ENCODE measurements at regions not wholly inside any gene's neighbourhood (a gene's known extent, or its start where the extent isn't known, plus 50 kb on each side); places are given as distances from the start of the nearest gene placed in this dataset.

- Histone ChIP-seq H3K27ac (no peak overlapping the region), H3K4me1 (replicated peaks in 1 of 2) (peaks cover 14 to 18% of the 10 kb centered on the region in 2 donors), H3K4me3 (no peak overlapping the region)
- 10 to 52% (median 21%) methylated on average over 1 to 8 of the region's 8 CpGs; no CpG with 5 or more reads in 2 of the 10 experiments for WGBS, 10 experiments
- ATAC-seq (replicated peaks in 6 of 8) = no peak
- in situ Hi-C loops (cut with MboI; ENCODE audit: low pct_unique_long_range_greater_than_20kb in 2 of 9, low sequenced_read_pairs in 9 of 9, unreplicated experiment in 9 of 9) = no loop called here
These were observed 171.3 kb downstream of the TMEM18 start for GRCh38 chr2:505941-506340.

- Histone ChIP-seq H3K4me3 (no peak overlapping the region), H3K4me1 (replicated peaks in 1 of 2) (peaks cover 14 to 18% of the 10 kb centered on the region in 2 donors), H3K27ac (no peak overlapping the region)
- in situ Hi-C loops (cut with MboI; ENCODE audit: low pct_unique_long_range_greater_than_20kb in 2 of 9, low sequenced_read_pairs in 9 of 9, unreplicated experiment in 9 of 9) = no loop called here
- 83 to 100% (median 98%) methylated on average over 1 to 15 of the region's 41 CpGs; no CpG with 5 or more reads in 2 of the 10 experiments for WGBS, 10 experiments
- no peak for ATAC-seq (replicated peaks in 6 of 8)
These were observed 173.8 kb downstream of the TMEM18 start for GRCh38 chr2:503288-503999.

- in situ Hi-C loops (cut with MboI; ENCODE audit: low pct_unique_long_range_greater_than_20kb in 2 of 9, low sequenced_read_pairs in 9 of 9, unreplicated experiment in 9 of 9) = no loop called here
- Histone ChIP-seq H3K27ac (no peak overlapping the region), H3K4me1 (replicated peaks in 1 of 2) (peaks cover 14 to 18% of the 10 kb centered on the region in 2 donors), H3K4me3 (no peak overlapping the region)
- no peak for ATAC-seq (replicated peaks in 6 of 8)
- WGBS, 10 experiments = 0 to 98% (median 81%) methylated on average over 1 to 28 of the region's 35 CpGs; no CpG with 5 or more reads in 2 of the 10 experiments
These were observed 174.4 kb downstream of the TMEM18 start for GRCh38 chr2:502831-503230.

GRCh38 chr2:501667-502066, 175.5 kb downstream of the TMEM18 start:
- in situ Hi-C loops (cut with MboI; ENCODE audit: low pct_unique_long_range_greater_than_20kb in 2 of 9, low sequenced_read_pairs in 9 of 9, unreplicated experiment in 9 of 9) = no loop called here
- ATAC-seq (replicated peaks in 6 of 8) = no peak
- 33 to 100% (median 80%) methylated on average over 1 to 5 of the region's 8 CpGs; no CpG with 5 or more reads in 3 of the 10 experiments for WGBS, 10 experiments
- Histone ChIP-seq H3K27ac (no peak overlapping the region), H3K4me1 (replicated peaks in 1 of 2) (peaks cover 11 to 18% of the 10 kb centered on the region in 2 donors), H3K4me3 (no peak overlapping the region)

DNA sequence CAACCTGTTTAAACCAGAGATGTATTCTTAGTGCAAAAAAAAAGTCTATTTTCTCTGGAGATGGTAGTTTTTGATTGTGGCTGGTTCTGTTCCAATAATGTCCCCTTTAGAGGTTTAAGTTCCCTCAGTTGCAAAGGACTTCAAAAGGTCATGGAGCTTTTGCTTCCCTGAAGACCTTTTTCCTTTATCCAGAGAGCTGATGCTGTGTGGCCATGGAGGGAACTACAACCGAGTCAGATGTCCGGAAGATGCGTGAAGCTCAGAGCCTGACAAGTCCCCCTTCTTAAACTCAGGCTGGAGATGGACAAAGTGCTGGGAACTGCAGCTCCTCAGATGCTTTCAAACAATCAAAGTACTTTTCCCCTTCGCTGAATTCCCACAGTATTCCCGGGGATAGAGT, 176.1 kb downstream of the TMEM18 start:
- WGBS, 10 experiments = 0 to 86% (median 32%) methylated on average over 1 to 5 of the region's 5 CpGs; no CpG with 5 or more reads in 4 of the 10 experiments
- ATAC-seq (replicated peaks in 6 of 8) = peak in 1 of 8 experiments; percentile 63
- no peak overlapping the region for H3K4me3 ChIP-seq
- in situ Hi-C loops (cut with MboI; ENCODE audit: low pct_unique_long_range_greater_than_20kb in 2 of 9, low sequenced_read_pairs in 9 of 9, unreplicated experiment in 9 of 9) = no loop called here
- H3K27ac ChIP-seq = no peak overlapping the region
- peaks cover 6 to 14% of the 10 kb centered on the region in 2 donors for H3K4me1 ChIP-seq (replicated peaks in 1 of 2)

- 12 to 100% (median 89%) methylated on average over 1 to 5 of the region's 8 CpGs; no CpG with 5 or more reads in 1 of the 10 experiments for WGBS, 10 experiments
- in situ Hi-C loops (cut with MboI; ENCODE audit: low pct_unique_long_range_greater_than_20kb in 2 of 9, low sequenced_read_pairs in 9 of 9, unreplicated experiment in 9 of 9) = no loop called here
These were observed 177.5 kb downstream of the TMEM18 start for GRCh38 chr2:499726-500125.

DNA sequence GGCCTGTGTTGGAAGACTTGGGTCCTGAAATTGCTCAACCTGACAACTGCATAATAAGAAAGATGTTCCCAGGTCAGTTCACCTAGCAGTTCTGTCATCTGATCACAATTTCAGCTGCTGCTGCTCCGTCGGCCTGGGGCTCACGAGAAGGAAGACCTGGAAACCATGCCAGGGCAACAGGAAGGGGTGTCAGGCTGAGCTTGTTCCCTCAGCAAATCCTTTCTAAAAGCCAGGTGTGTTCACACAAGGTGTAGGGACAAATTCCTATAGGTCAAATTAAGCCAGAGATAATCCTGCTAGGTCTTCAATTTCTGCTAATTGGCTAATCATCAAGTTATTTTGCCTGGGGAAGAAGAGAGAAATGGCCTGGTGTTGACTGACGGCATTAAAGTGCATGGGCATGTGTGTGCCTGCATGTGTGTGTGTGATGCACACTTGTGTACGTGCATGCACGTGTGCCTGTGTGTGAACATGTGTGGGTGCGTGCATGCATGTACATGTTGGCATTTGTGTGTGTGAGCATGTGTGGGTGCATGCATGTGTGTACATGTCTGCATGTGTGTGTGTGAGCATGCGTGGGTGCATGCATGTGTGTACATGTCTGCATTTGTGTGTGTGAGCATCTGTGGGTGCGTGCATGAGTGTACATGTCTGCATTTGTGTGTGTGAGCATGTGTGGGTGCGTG, 178.6 kb downstream of the TMEM18 start:
- ATAC-seq (replicated peaks in 6 of 8) = no peak
- Histone ChIP-seq H3K4me1 (replicated peaks in 1 of 2) (no peaks in the 10 kb centered on the region), H3K4me3 (no peak overlapping the region), H3K27ac (no peak overlapping the region)
- in situ Hi-C loops (cut with MboI; ENCODE audit: low pct_unique_long_range_greater_than_20kb in 2 of 9, low sequenced_read_pairs in 9 of 9, unreplicated experiment in 9 of 9) = no loop called here
- WGBS, 10 experiments = 11 to 100% (median 69%) methylated on average over 1 to 9 of the region's 10 CpGs; no CpG with 5 or more reads in 2 of the 10 experiments

More at GRCh38 chr2:499726-500125, 177.5 kb downstream of the TMEM18 start:
- Histone ChIP-seq H3K4me1 (replicated peaks in 1 of 2) (peaks cover 0 to 2% of the 10 kb centered on the region in 2 donors), H3K27ac (no peak overlapping the region), H3K4me3 (no peak overlapping the region)
- no peak for ATAC-seq (replicated peaks in 6 of 8)

DNA sequence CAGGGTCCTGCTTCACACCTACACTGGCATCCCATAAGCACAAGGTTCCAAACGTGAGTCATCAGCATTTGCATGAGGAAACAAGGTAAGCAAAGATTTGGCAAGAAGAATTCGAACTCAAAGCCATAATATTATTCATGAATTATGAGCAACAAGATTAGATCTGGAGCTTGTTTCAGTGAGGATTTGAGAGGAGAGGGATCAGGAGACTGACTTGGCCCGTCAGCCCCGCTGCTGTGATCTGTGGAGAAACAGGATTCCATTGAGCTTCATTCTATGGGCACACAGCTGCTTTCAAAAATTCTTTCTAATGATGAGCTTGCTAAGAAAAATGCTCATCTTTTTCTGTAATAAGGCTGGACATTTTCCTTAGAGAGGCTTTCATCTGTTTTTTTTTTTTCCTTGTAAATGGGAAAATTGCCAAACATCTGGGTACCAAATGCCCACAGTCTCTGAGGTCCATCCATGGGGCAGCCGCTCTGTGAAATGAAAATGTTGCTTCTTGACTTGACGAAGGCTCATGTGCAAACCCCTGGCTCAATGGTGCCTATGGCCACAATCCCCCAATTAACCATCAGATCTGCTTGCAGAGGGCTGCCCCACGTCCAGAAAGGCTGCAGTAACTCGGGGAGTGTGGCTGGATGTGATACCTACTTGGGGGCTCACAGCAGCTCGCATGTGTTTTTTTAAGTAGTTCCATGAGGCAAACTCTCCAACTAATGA, 179.3 kb downstream of the TMEM18 start:
- Histone ChIP-seq H3K4me3 (no peak overlapping the region), H3K27ac (no peak overlapping the region), H3K4me1 (replicated peaks in 1 of 2) (no peaks in the 10 kb centered on the region)
- in situ Hi-C loops (cut with MboI; ENCODE audit: low pct_unique_long_range_greater_than_20kb in 2 of 9, low sequenced_read_pairs in 9 of 9, unreplicated experiment in 9 of 9) = no loop called here
- no peak for ATAC-seq (replicated peaks in 6 of 8)
- 0 to 100% (median 78%) methylated on average over 1 to 7 of the region's 9 CpGs for WGBS, 10 experiments

DNA sequence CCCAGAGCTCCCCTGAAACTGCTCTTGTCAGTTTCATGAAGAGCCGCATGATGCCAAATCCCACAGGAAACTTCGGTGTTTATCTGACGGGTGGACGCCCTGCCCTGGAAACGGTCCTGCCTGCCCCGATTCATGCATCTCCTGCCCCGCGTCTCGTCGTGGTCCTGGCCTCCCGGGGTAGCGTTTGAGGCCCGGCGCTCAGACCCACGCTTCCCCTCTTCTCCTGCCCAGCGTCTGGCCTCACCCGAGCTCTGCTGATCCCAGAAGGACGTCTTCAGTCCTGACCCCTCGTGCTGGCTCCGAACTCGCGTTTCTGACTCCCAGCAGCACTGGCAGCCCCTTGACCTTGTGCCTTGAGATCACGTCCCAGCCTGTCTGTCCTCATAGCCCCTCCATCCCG, 180.5 kb downstream of the TMEM18 start:
- Histone ChIP-seq H3K4me1 (replicated peaks in 1 of 2) (no peaks in the 10 kb centered on the region), H3K27ac (no peak overlapping the region), H3K4me3 (no peak overlapping the region)
- 80 to 93% (median 90%) methylated on average over 2 to 12 of the region's 24 CpGs; no CpG with 5 or more reads in 5 of the 10 experiments for WGBS, 10 experiments
- in situ Hi-C loops (cut with MboI; ENCODE audit: low pct_unique_long_range_greater_than_20kb in 2 of 9, low sequenced_read_pairs in 9 of 9, unreplicated experiment in 9 of 9) = no loop called here
- no peak for ATAC-seq (replicated peaks in 6 of 8)

GRCh38 chr2:495745-496275, 181.4 kb downstream of the TMEM18 start:
- ATAC-seq (replicated peaks in 6 of 8) = no peak
- WGBS, 10 experiments = 20 to 95% (median 94%) methylated on average over 1 to 8 of the region's 25 CpGs; no CpG with 5 or more reads in 7 of the 10 experiments
- in situ Hi-C loops (cut with MboI; ENCODE audit: low pct_unique_long_range_greater_than_20kb in 2 of 9, low sequenced_read_pairs in 9 of 9, unreplicated experiment in 9 of 9) = no loop called here
- H3K27ac ChIP-seq = no peak overlapping the region
- no peak overlapping the region for H3K4me3 ChIP-seq
- H3K4me1 ChIP-seq (replicated peaks in 1 of 2) = peaks cover 0 to 8% of the 10 kb centered on the region in 2 donors

GRCh38 chr2:494853-495252, 182.4 kb downstream of the TMEM18 start:
- no peak overlapping the region for H3K27ac ChIP-seq
- H3K4me3 ChIP-seq = no peak overlapping the region
- no peak for ATAC-seq (replicated peaks in 6 of 8)
- peaks cover 0 to 11% of the 10 kb centered on the region in 2 donors for H3K4me1 ChIP-seq (replicated peaks in 1 of 2)
- 29 to 96% (median 82%) methylated on average over 2 to 6 of the region's 13 CpGs; no CpG with 5 or more reads in 4 of the 10 experiments for WGBS, 10 experiments
- in situ Hi-C loops (cut with MboI; ENCODE audit: low pct_unique_long_range_greater_than_20kb in 2 of 9, low sequenced_read_pairs in 9 of 9, unreplicated experiment in 9 of 9) = no loop called here

DNA sequence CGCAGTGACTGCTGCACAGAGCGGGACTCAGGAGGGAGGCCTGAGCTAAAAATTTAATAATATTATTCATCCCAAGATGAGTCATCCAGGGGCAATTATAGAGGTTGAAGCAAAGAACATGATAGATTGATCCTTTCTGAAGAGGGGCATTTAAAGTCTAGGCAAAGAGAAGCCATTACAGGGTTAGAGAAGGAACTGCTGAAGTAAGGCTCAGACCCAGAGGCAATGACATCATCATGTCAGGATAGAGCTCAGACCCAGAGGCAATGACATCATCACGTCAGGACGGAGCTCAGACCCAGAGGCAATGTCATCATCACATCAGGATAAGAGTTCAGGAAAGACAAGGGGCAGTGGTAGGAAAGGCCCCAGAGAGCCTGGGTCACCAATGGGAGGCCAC, 184.0 kb downstream of the TMEM18 start:
- ATAC-seq (replicated peaks in 6 of 8) = peak in 5 of 8 experiments; percentile 89 to 93 (median 92)
- Histone ChIP-seq H3K4me1 (replicated peaks in 1 of 2) (peaks cover 0 to 14% of the 10 kb centered on the region in 2 donors), H3K27ac (peak overlapping the region in 1 of 2 donors; percentile 54), H3K4me3 (no peak overlapping the region)
- WGBS, 10 experiments = 38 to 100% (median 76%) methylated on average over 1 to 4 of the region's 4 CpGs; no CpG with 5 or more reads in 2 of the 10 experiments
- in situ Hi-C loops (cut with MboI; ENCODE audit: low pct_unique_long_range_greater_than_20kb in 2 of 9, low sequenced_read_pairs in 9 of 9, unreplicated experiment in 9 of 9) = no loop called here

- H3K4me3 ChIP-seq = no peak overlapping the region
- 0 to 100% (median 92%) methylated on average over 1 to 6 of the region's 14 CpGs; no CpG with 5 or more reads in 2 of the 10 experiments for WGBS, 10 experiments
- no peak overlapping the region for H3K27ac ChIP-seq
- H3K4me1 ChIP-seq (replicated peaks in 1 of 2) = peaks cover 0 to 14% of the 10 kb centered on the region in 2 donors
- ATAC-seq (replicated peaks in 6 of 8) = no peak
- in situ Hi-C loops (cut with MboI; ENCODE audit: low pct_unique_long_range_greater_than_20kb in 2 of 9, low sequenced_read_pairs in 9 of 9, unreplicated experiment in 9 of 9) = no loop called here
These were observed 185.0 kb downstream of the TMEM18 start for GRCh38 chr2:492178-492577.
